ENCODE measurements at regions not wholly inside any gene's neighbourhood (a gene's known extent, or its start where the extent isn't known, plus 50 kb on each side); places are given as distances from the start of the nearest gene placed in this dataset.

DNA sequence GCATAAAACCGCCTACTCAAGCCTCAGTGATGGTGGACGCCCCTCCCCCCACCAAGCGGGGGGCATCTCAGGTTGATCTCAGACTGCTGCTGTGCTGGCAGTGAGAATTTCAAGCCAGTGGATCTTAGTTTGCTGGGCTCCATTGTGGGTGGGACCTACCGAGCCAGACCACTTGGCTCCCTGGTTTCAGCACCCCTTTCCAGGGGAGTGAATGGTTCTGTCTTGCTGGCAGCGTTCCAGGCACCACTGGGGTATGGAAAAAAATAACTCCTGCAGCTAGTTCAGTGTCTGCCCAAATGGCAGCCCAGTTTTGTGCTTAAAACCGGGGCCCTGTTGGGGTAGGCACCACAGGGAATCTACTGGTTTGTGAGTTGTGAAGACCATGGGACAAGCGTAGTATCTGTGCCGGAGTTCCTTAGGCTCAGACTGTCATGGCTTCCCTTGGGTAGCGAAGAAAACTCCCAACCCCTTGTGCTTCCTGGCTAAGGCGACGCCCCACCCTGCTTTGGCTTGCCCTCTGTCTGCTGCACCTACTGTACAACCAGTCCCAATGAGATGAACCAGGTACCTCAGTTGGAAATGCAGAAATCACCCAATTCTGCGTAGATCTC is 1334.5 kb upstream of the ADGRB3 start:
- TF ChIP-seq, protein P1, sequence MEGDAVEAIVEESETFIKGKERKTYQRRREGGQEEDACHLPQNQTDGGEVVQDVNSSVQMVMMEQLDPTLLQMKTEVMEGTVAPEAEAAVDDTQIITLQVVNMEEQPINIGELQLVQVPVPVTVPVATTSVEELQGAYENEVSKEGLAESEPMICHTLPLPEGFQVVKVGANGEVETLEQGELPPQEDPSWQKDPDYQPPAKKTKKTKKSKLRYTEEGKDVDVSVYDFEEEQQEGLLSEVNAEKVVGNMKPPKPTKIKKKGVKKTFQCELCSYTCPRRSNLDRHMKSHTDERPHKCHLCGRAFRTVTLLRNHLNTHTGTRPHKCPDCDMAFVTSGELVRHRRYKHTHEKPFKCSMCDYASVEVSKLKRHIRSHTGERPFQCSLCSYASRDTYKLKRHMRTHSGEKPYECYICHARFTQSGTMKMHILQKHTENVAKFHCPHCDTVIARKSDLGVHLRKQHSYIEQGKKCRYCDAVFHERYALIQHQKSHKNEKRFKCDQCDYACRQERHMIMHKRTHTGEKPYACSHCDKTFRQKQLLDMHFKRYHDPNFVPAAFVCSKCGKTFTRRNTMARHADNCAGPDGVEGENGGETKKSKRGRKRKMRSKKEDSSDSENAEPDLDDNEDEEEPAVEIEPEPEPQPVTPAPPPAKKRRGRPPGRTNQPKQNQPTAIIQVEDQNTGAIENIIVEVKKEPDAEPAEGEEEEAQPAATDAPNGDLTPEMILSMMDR (IDR thresholded peaks at IDR 0.05), result no peak
- no peak for TF ChIP-seq ZFX (IDR thresholded peaks at IDR 0.05; ENCODE audit: borderline replicate concordance)
